GM12878 (cell line): ENCODE measurements at regions not wholly inside any gene's neighbourhood (a gene's known extent, or its start where the extent isn't known, plus 50 kb on each side); places are given as distances from the start of the nearest gene placed in this dataset.

Experiments used
- BCL11A ChIP-seq: IDR thresholded peaks from 2 replicates; pipeline ENCODE4 v1.6.1; 2011; ENCODE audit warnings: low read depth, low read length
- CREM ChIP-seq: IDR thresholded peaks from 2 replicates; pipeline ENCODE4 v1.6.1; 2014; ENCODE audit warnings: antibody characterized with exemption, low read depth
- E4F1 ChIP-seq: fragments of 450-650 bp; IDR thresholded peaks from 2 replicates; pipeline ENCODE4 v1.6.1; 2018; ENCODE audit warnings: borderline replicate concordance, mild to moderate bottlenecking; ENCODE audit not compliant: partially characterized antibody
- EGR1 ChIP-seq, 2 experiments: IDR thresholded peaks; 1 replicate in 1 of 2; 2 replicates in 1 of 2; pipeline ENCODE4 v1.6.1; 2011 to 2012; ENCODE audit warnings: low read depth in 2 of 2, low read length in 2 of 2, borderline replicate concordance in 1 of 2, mild to moderate bottlenecking in 1 of 2, moderate library complexity in 1 of 2
- IKZF1 ChIP-seq: fragments of 450-650 bp; conservative IDR thresholded peaks from 2 replicates; pipeline ENCODE4 v1.6.1; 2017; ENCODE audit warnings: antibody characterized with exemption, mild to moderate bottlenecking
- MXI1 ChIP-seq: fragments of 150-350 bp; IDR thresholded peaks from 2 replicates; pipeline ENCODE4 v1.6.1; 2011; ENCODE audit warnings: low read depth, mild to moderate bottlenecking, inconsistent platforms, low read length, improper control_type of control experiment
- PKNOX1 ChIP-seq: fragments of 450-650 bp; IDR thresholded peaks from 2 replicates; pipeline ENCODE4 v1.6.1; 2016; ENCODE audit warnings: mild to moderate bottlenecking
- SIN3A ChIP-seq: IDR thresholded peaks from 2 replicates; pipeline ENCODE4 v1.6.1; 2012; ENCODE audit warnings: low read depth, low read length, improper control_type of control experiment
- ZBTB11 ChIP-seq: fragments of 450-650 bp; formaldehyde crosslinking; IDR thresholded peaks from 2 replicates; pipeline ENCODE4 v1.5.0; 2022; ENCODE audit warnings: mild to moderate bottlenecking, missing genetic modification characterization
- ZNF384 ChIP-seq: IDR thresholded peaks from 2 replicates; pipeline ENCODE4 v1.6.1; 2012; ENCODE audit warnings: low read depth, mild to moderate bottlenecking, low read length, improper control_type of control experiment, borderline replicate concordance

- TF ChIP-seq E4F1 (no peak), ZNF384 (no peak), SIN3A (no peak), BCL11A (no peak), ZBTB11 (CRISPR knock-in tag) (no peak), MXI1 (no peak), PKNOX1 (no peak), EGR1 (IDR thresholded peaks at IDR 0.05; ENCODE audit: borderline replicate concordance in 1 of 2, low read depth in 2 of 2, low read length in 2 of 2) (no peak), IKZF1 (no peak), CREM (no peak)
- TF ChIP-seq, all 136 proteins: peak for 0
Measured at GRCh38 chrX:84710611-84711010, 208.4 kb upstream of the HDX start (continued).
